Fibroblast of lung (primary cell): ENCODE measurements at regions not wholly inside any gene's neighbourhood (a gene's known extent, or its start where the extent isn't known, plus 50 kb on each side); places are given as distances from the start of the nearest gene placed in this dataset.

ENCODE experiments used
- CTCF ChIP-seq, 2 donors: IDR thresholded peaks in 1 of 2; conservative IDR thresholded peaks in 1 of 2; 1 replicate in 1 of 2; 2 replicates in 1 of 2; pipeline ENCODE4 v1.5.1; 2011 to 2012; ENCODE audit warnings: low read length in 2 of 2, control low read depth in 1 of 2, inconsistent platforms in 1 of 2, low read depth in 1 of 2, mild to moderate bottlenecking in 1 of 2
- EZH2 ChIP-seq: IDR thresholded peaks from 2 replicates; pipeline ENCODE4 v1.5.1; 2012; ENCODE audit warnings: low read length, control low read depth, mild to moderate bottlenecking; ENCODE audit errors: missing control alignments

- TF ChIP-seq CTCF (conservative IDR thresholded peaks at IDR 0.05 in 1 of 2, IDR thresholded peaks at IDR 0.05 in 1 of 2; ENCODE audit: low read depth in 1 of 2, low read length in 2 of 2) = no peak
- no peak for TF ChIP-seq EZH2
Observed at GRCh38 chr17:79314617-79315357, 240.2 kb downstream of the ENGASE start.
